Osteoblast (primary cell): ENCODE measurements at regions not wholly inside any gene's neighbourhood (a gene's known extent, or its start where the extent isn't known, plus 50 kb on each side); places are given as distances from the start of the nearest gene placed in this dataset.

Experiments
- DNase-seq: peaks from one replicate; pipeline ENCODE4 v3.0.0; 2011; ENCODE audit warnings: low spot score, mixed read lengths; ENCODE audit not compliant: insufficient read length; ENCODE audit errors: missing footprints
- H2AFZ ChIP-seq: 2 replicates; pipeline ENCODE4 v1.6.0; 2011; ENCODE audit warnings: mild to moderate bottlenecking, low read length
- H3K27ac ChIP-seq: 2 replicates; pipeline ENCODE4 v1.5.1; 2011; ENCODE audit warnings: mild to moderate bottlenecking, low read depth, low read length, moderate library complexity
- H3K27me3 ChIP-seq: 2 replicates; pipeline ENCODE4 v1.6.0; 2012; ENCODE audit warnings: mild to moderate bottlenecking, control low read depth, inconsistent platforms, low read length, moderate library complexity; ENCODE audit not compliant: insufficient read depth
- H3K36me3 ChIP-seq: 2 replicates; pipeline ENCODE4 v1.5.1; 2011; ENCODE audit warnings: mild to moderate bottlenecking, low read length, control low read depth, moderate library complexity; ENCODE audit not compliant: insufficient read depth
- H3K4me1 ChIP-seq: 2 replicates; pipeline ENCODE4 v1.5.1; 2011; ENCODE audit warnings: mild to moderate bottlenecking, low read length, control low read depth, moderate library complexity; ENCODE audit not compliant: insufficient read depth
- H3K4me2 ChIP-seq: 2 replicates; pipeline ENCODE4 v1.6.0; 2011; ENCODE audit warnings: mild to moderate bottlenecking, low read length; ENCODE audit not compliant: insufficient read depth
- H3K4me3 ChIP-seq: fragments of 200-600 bp; sonication (generic); 3 replicates; pipeline ENCODE4 v1.5.1; 2012; ENCODE audit warnings: mild to moderate bottlenecking, low read length, inconsistent platforms; ENCODE audit not compliant: insufficient read depth
- H3K79me2 ChIP-seq: 2 replicates; pipeline ENCODE4 v1.6.0; 2012; ENCODE audit warnings: mild to moderate bottlenecking, low read length, control low read depth, inconsistent platforms; ENCODE audit not compliant: insufficient read depth
- H3K9me3 ChIP-seq: 2 replicates; pipeline ENCODE4 v1.5.1; 2011; ENCODE audit warnings: low read depth, low read length, control low read depth
- H4K20me1 ChIP-seq: 2 replicates; pipeline ENCODE4 v1.6.0; 2012; ENCODE audit warnings: mild to moderate bottlenecking, low read length, control low read depth; ENCODE audit not compliant: insufficient read depth
- CTCF ChIP-seq: IDR thresholded peaks from 2 replicates; pipeline ENCODE4 v1.5.1; 2011; ENCODE audit warnings: mild to moderate bottlenecking, low read depth, low read length, moderate library complexity; ENCODE audit errors: extremely low read depth

- H3K36me3 ChIP-seq, result no peaks in the 10 kb centered on the region
- no peak overlapping the region for H3K4me2 ChIP-seq
- no peak overlapping the region for H2AFZ ChIP-seq
- H4K20me1 ChIP-seq, result no peaks in the 10 kb centered on the region
- no peaks in the 10 kb centered on the region for H3K79me2 ChIP-seq
- peaks cover 2% of the 10 kb centered on the region for H3K9me3 ChIP-seq
- no peak overlapping the region for H3K27ac ChIP-seq
- H3K4me1 ChIP-seq, result peaks cover 2% of the 10 kb centered on the region
- H3K27me3 ChIP-seq, result no peaks in the 10 kb centered on the region
- no peak overlapping the region for H3K4me3 ChIP-seq
- no peak for TF ChIP-seq CTCF
- no peak for DNase-seq
These were observed 106.5 kb upstream of the SGCG start for GRCh38 chr13:23074075-23074828.

- no peaks in the 10 kb centered on the region for H3K4me1 ChIP-seq
- H3K36me3 ChIP-seq, result no peaks in the 10 kb centered on the region
- no peak overlapping the region for H3K27ac ChIP-seq
- TF ChIP-seq CTCF, result no peak
- no peak overlapping the region for H2AFZ ChIP-seq
- H3K79me2 ChIP-seq, result no peaks in the 10 kb centered on the region
- H3K4me3 ChIP-seq, result no peak overlapping the region
- no peak overlapping the region for H3K4me2 ChIP-seq
- DNase-seq, result no peak
- no peaks in the 10 kb centered on the region for H4K20me1 ChIP-seq
- H3K27me3 ChIP-seq, result no peaks in the 10 kb centered on the region
- no peaks in the 10 kb centered on the region for H3K9me3 ChIP-seq
These were observed 99.6 kb upstream of the SGCG start for GRCh38 chr13:23081220-23081619.

- TF ChIP-seq CTCF, result no peak
- H3K4me1 ChIP-seq, result no peaks in the 10 kb centered on the region
- H3K79me2 ChIP-seq, result no peaks in the 10 kb centered on the region
- H3K36me3 ChIP-seq, result no peaks in the 10 kb centered on the region
- no peaks in the 10 kb centered on the region for H3K9me3 ChIP-seq
- DNase-seq, result no peak
- no peak overlapping the region for H2AFZ ChIP-seq
- no peaks in the 10 kb centered on the region for H3K27me3 ChIP-seq
- no peak overlapping the region for H3K4me2 ChIP-seq
- no peak overlapping the region for H3K27ac ChIP-seq
- H3K4me3 ChIP-seq, result no peak overlapping the region
- no peaks in the 10 kb centered on the region for H4K20me1 ChIP-seq
These were observed 98.9 kb upstream of the SGCG start for GRCh38 chr13:23081901-23082300.

- DNase-seq, result no peak
These were observed 93.7 kb upstream of the SGCG start for GRCh38 chr13:23086968-23087623.

More at GRCh38 chr13:23086968-23087623, 93.7 kb upstream of the SGCG start:
- H3K27ac ChIP-seq, result no peak overlapping the region
- H3K36me3 ChIP-seq, result no peaks in the 10 kb centered on the region
- no peak for TF ChIP-seq CTCF
- no peaks in the 10 kb centered on the region for H3K4me1 ChIP-seq
- no peak overlapping the region for H2AFZ ChIP-seq
- H3K4me2 ChIP-seq, result no peak overlapping the region
- H3K27me3 ChIP-seq, result no peaks in the 10 kb centered on the region
- no peaks in the 10 kb centered on the region for H4K20me1 ChIP-seq
- H3K4me3 ChIP-seq, result no peak overlapping the region
- H3K79me2 ChIP-seq, result no peaks in the 10 kb centered on the region
- no peaks in the 10 kb centered on the region for H3K9me3 ChIP-seq
